GM12878 (cell line): ENCODE measurements at regions not wholly inside any gene's neighbourhood (a gene's known extent, or its start where the extent isn't known, plus 50 kb on each side); places are given as distances from the start of the nearest gene placed in this dataset.

Experiments
- ATAC-seq: fragments of 200-7000 bp; cut with Tn5 transposase; 3 replicates; pipeline ENCODE4 v1.9.1; 2020; ENCODE audit warnings: mild to moderate bottlenecking, moderate library complexity
- BruUV-seq: library from RNA; stranded (reverse); fragments of 400-500 nt; replicated peaks from 2 replicates; lab custom pipeline; 2021; lab: Mats Ljungman, UMichigan
- CTCF ChIA-PET: fragments of 300-600 bp; sonication (Branson Sonifier 250); formaldehyde crosslinking; extraction: SDS; loops from one replicate; lab custom pipeline; 2021; ENCODE audit warnings: inconsistent platforms; lab: Yijun Ruan, JAX
- POLR2A ChIA-PET: fragments of 350-600 bp; formaldehyde crosslinking; extraction: SDS; loops from one replicate; lab custom pipeline; 2021; ENCODE audit warnings: inconsistent platforms; lab: Charles Lee
- RAD21 ChIA-PET: fragments of 300-600 bp; sonication (Branson Sonifier 250); formaldehyde crosslinking; loops from one replicate; lab custom pipeline; 2023; ENCODE audit warnings: antibody characterized with exemption; ENCODE audit not compliant: unreplicated experiment; lab: Charles Lee
- SMC1A ChIA-PET: fragments of 300-600 bp; sonication (Branson Sonifier 250); formaldehyde crosslinking; loops from one replicate; lab custom pipeline; 2023; ENCODE audit not compliant: unreplicated experiment, uncharacterized antibody; lab: Charles Lee
- DNase-seq: peaks from one replicate; pipeline ENCODE4 v3.0.0-alpha.2; 2011; ENCODE audit warnings: low read depth, low spot score
- FAIRE-seq: peaks from 3 replicates; lab custom pipeline; 2011; peaks lifted over from hg19 to GRCh38; lab: Jason Lieb, UNC
- H2AFZ ChIP-seq: 2 replicates; pipeline ENCODE4 v1.6.0; 2011; ENCODE audit warnings: low read depth, low read length, control low read depth; ENCODE audit not compliant: control insufficient read depth
- H3K27ac ChIP-seq: 2 replicates; pipeline ENCODE4 v1.5.1; 2011; ENCODE audit warnings: control low read depth; ENCODE audit not compliant: control insufficient read depth, insufficient read depth
- H3K27me3 ChIP-seq, 2 experiments: replicated peaks in 1 of 2; 2 replicates each; pipeline versions ENCODE4 v1.6.0 to v1.6.1; 2011; ENCODE audit warnings: low read length in 1 of 2; ENCODE audit not compliant: control insufficient read depth in 2 of 2, insufficient read depth in 2 of 2
- H3K36me3 ChIP-seq, 2 experiments: 2 replicates each; pipeline ENCODE4 v1.5.1; 2011; ENCODE audit warnings: low read length in 1 of 2; ENCODE audit not compliant: control insufficient read depth in 2 of 2, insufficient read depth in 2 of 2
- H3K4me1 ChIP-seq: 2 replicates; pipeline ENCODE4 v1.6.1; 2011; ENCODE audit warnings: mild to moderate bottlenecking, low read length, moderate library complexity, mixed read lengths; ENCODE audit not compliant: control insufficient read depth, insufficient read depth
- H3K4me2 ChIP-seq: 2 replicates; pipeline ENCODE4 v1.6.0; 2011; ENCODE audit warnings: control low read depth; ENCODE audit not compliant: control insufficient read depth, insufficient read depth
- H3K4me3 ChIP-seq: fragments of 200-600 bp; sonication (generic); 2 replicates; pipeline ENCODE4 v1.5.1; 2016
- H3K79me2 ChIP-seq: 2 replicates; pipeline ENCODE4 v1.6.0; 2011; ENCODE audit warnings: low read length; ENCODE audit not compliant: control insufficient read depth, insufficient read depth
- H3K9ac ChIP-seq: 2 replicates; pipeline ENCODE4 v1.8.0; 2011; ENCODE audit warnings: low read length, control low read depth, mixed read lengths; ENCODE audit not compliant: control insufficient read depth, insufficient read depth
- H3K9me3 ChIP-seq: replicated peaks from 3 replicates; pipeline ENCODE4 v1.5.1; 2011; ENCODE audit warnings: mild to moderate bottlenecking, low read length; ENCODE audit not compliant: control insufficient read depth, insufficient read depth
- H4K20me1 ChIP-seq: 2 replicates; pipeline ENCODE4 v1.6.0; 2011; ENCODE audit not compliant: control insufficient read depth, insufficient read depth
- CBFB ChIP-seq: IDR thresholded peaks from 2 replicates; pipeline ENCODE4 v1.6.1; 2016; ENCODE audit warnings: antibody characterized with exemption, low read depth
- ZBTB40 ChIP-seq: fragments of 450-650 bp; IDR thresholded peaks from 2 replicates; pipeline ENCODE4 v1.6.1; 2016; ENCODE audit warnings: mild to moderate bottlenecking, moderate library complexity, borderline replicate concordance
- ZNF217 ChIP-seq: fragments of 450-650 bp; IDR thresholded peaks from 2 replicates; pipeline ENCODE4 v1.6.1; 2017; ENCODE audit warnings: antibody characterized with exemption, mild to moderate bottlenecking
- WGBS: methylation state at CpG from one replicate; pipeline ENCODE4 v1.1.6; 2016; ENCODE audit warnings: low lambda C conversion rate; ENCODE audit not compliant: insufficient replicate concordance, insufficient coverage; ENCODE audit errors: missing lambda C conversion rate; 5-methylcytosine and 5-hydroxymethylcytosine counted together
- in situ Hi-C: fragments of 300-500 bp; cut with MboI; formaldehyde crosslinking; loops from 9 replicates; pipeline ENCODE4 v1.14.3; 2018; ENCODE audit warnings: mixed read lengths
- intact Hi-C: fragments of 100-400 bp; cut with micrococcal nuclease; formaldehyde crosslinking; loops from one replicate; pipeline ENCODE4 v1.14.2; 2022; ENCODE audit not compliant: unreplicated experiment
- TF ChIP-seq, protein P1 (sequence below), 3 experiments: IDR thresholded peaks in 2 of 3; conservative IDR thresholded peaks in 1 of 3; 2 replicates each; pipeline ENCODE4 v1.5.1; 2011; ENCODE audit warnings: low read depth in 3 of 3, low read length in 3 of 3, mild to moderate bottlenecking in 3 of 3, control low read depth in 2 of 3, moderate library complexity in 2 of 3, inconsistent platforms in 1 of 3, mixed read lengths in 1 of 3; ENCODE audit not compliant: control insufficient read depth in 2 of 3, insufficient read depth in 1 of 3; ENCODE audit errors: extremely low read depth in 1 of 3

- Histone ChIP-seq H3K36me3 (no peaks in the 10 kb centered on the region), H3K9ac (no peak overlapping the region), H3K9me3 (no peaks in the 10 kb centered on the region), H3K4me1 (no peaks in the 10 kb centered on the region), H3K4me3 (no peak overlapping the region), H4K20me1 (no peaks in the 10 kb centered on the region), H3K79me2 (no peaks in the 10 kb centered on the region), H3K27me3 (no peaks in the 10 kb centered on the region), H3K27ac (no peak overlapping the region), H2AFZ (no peak overlapping the region), H3K4me2 (no peak overlapping the region)
- intact Hi-C loops (no loop called here), in situ Hi-C loops (no loop called here)
- TF ChIP-seq ZBTB40 (no peak), ZNF217 (no peak), CBFB (no peak)
- TF ChIP-seq, protein P1, sequence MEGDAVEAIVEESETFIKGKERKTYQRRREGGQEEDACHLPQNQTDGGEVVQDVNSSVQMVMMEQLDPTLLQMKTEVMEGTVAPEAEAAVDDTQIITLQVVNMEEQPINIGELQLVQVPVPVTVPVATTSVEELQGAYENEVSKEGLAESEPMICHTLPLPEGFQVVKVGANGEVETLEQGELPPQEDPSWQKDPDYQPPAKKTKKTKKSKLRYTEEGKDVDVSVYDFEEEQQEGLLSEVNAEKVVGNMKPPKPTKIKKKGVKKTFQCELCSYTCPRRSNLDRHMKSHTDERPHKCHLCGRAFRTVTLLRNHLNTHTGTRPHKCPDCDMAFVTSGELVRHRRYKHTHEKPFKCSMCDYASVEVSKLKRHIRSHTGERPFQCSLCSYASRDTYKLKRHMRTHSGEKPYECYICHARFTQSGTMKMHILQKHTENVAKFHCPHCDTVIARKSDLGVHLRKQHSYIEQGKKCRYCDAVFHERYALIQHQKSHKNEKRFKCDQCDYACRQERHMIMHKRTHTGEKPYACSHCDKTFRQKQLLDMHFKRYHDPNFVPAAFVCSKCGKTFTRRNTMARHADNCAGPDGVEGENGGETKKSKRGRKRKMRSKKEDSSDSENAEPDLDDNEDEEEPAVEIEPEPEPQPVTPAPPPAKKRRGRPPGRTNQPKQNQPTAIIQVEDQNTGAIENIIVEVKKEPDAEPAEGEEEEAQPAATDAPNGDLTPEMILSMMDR (IDR thresholded peaks at IDR 0.05 in 2 of 3, conservative IDR thresholded peaks at IDR 0.05 in 1 of 3; ENCODE audit: control insufficient read depth in 2 of 3, extremely low read depth in 1 of 3, insufficient read depth in 1 of 3, low read depth in 3 of 3, low read length in 3 of 3): no peak
- FAIRE-seq (no peak), DNase-seq (no peak), ATAC-seq (no peak)
- CTCF ChIA-PET: no interaction called here
- POLR2A ChIA-PET: no interaction called here
- no TSS peak for BruUV-seq
- 79% methylated on average over 1 of the region's 1 CpG for WGBS
- RAD21 ChIA-PET: no interaction called here
- SMC1A ChIA-PET: no interaction called here
These were observed 89.6 kb upstream of the AADACL2 start for GRCh38 chr3:151644020-151644620.
